ENCODE measurements at regions not wholly inside any gene's neighbourhood (a gene's known extent, or its start where the extent isn't known, plus 50 kb on each side); places are given as distances from the start of the nearest gene placed in this dataset.

GRCh38 chr11:82056450-82056849 lies 677.2 kb downstream of the FAM181B start:
- no peak for DNase-seq (ENCODE audit: extremely low spot score)
- ChIA-PET POLR2A (no interaction called here), CTCF (no interaction called here)
- TF ChIP-seq CTCF (IDR thresholded peaks at IDR 0.05; ENCODE audit: control extremely low read depth, extremely low read depth, low read depth, missing control alignments) = no peak

- ChIA-PET CTCF (interaction anchor here (0.8 kb wide), 1 partner anchor 8 kb away, joined by 3 read pairs; no protein-coding TSS in a partner anchor), POLR2A (no interaction called here)
- no peak for TF ChIP-seq CTCF (IDR thresholded peaks at IDR 0.05; ENCODE audit: control extremely low read depth, extremely low read depth, low read depth, missing control alignments)
- no peak for DNase-seq (ENCODE audit: extremely low spot score)
Observed at GRCh38 chr11:82049199-82049598, 684.5 kb downstream of the FAM181B start.

GRCh38 chr11:82047200-82047599 lies 686.5 kb downstream of the FAM181B start:
- ChIA-PET POLR2A (no interaction called here), CTCF (no interaction called here)
- no peak for TF ChIP-seq CTCF (IDR thresholded peaks at IDR 0.05; ENCODE audit: control extremely low read depth, extremely low read depth, low read depth, missing control alignments)
- no peak for DNase-seq (ENCODE audit: extremely low spot score)

GRCh38 chr11:82046778-82047177 lies 686.9 kb downstream of the FAM181B start:
- DNase-seq (ENCODE audit: extremely low spot score) = no peak
- no peak for TF ChIP-seq CTCF (IDR thresholded peaks at IDR 0.05; ENCODE audit: control extremely low read depth, extremely low read depth, low read depth, missing control alignments)
- ChIA-PET POLR2A (no interaction called here), CTCF (no interaction called here)

- ChIA-PET POLR2A (no interaction called here), CTCF (no interaction called here)
- TF ChIP-seq CTCF (IDR thresholded peaks at IDR 0.05; ENCODE audit: control extremely low read depth, extremely low read depth, low read depth, missing control alignments) = no peak
- no peak for DNase-seq (ENCODE audit: extremely low spot score)
Observed at GRCh38 chr11:82045748-82046457, 687.8 kb downstream of the FAM181B start.

- POLR2A ChIA-PET = no interaction called here
- no peak for DNase-seq (ENCODE audit: extremely low spot score)
- no peak for TF ChIP-seq CTCF (IDR thresholded peaks at IDR 0.05; ENCODE audit: control extremely low read depth, extremely low read depth, low read depth, missing control alignments)
- CTCF ChIA-PET = interaction anchor here (1.0 kb wide), 1 partner anchor 34 kb away, joined by 3 read pairs; no protein-coding TSS in a partner anchor
Observed at GRCh38 chr11:82043316-82043715, 690.3 kb downstream of the FAM181B start.
